ENCODE measurements at regions not wholly inside any gene's neighbourhood (a gene's known extent, or its start where the extent isn't known, plus 50 kb on each side); places are given as distances from the start of the nearest gene placed in this dataset.

DNA sequence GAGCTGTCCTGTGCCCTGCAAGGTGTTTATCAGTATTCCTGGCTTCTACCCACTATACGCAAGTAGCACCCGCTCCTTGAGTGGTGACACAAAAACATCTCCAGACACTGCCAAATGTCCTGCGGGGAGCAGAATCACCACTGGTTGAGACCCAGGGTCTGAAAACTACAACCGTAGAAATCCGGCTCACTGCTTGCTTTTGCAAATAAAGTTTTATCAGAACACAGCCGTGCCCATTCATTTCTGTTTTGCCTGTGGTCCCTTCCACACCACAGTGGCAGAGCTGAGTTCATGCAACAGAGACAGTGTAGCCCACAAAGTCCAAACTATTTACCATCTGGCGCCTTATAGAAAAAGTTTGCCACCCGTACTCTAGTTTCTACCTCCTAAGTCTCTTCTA lies 125.7 kb upstream of the DIO3 start:
- TF ChIP-seq, protein P1, sequence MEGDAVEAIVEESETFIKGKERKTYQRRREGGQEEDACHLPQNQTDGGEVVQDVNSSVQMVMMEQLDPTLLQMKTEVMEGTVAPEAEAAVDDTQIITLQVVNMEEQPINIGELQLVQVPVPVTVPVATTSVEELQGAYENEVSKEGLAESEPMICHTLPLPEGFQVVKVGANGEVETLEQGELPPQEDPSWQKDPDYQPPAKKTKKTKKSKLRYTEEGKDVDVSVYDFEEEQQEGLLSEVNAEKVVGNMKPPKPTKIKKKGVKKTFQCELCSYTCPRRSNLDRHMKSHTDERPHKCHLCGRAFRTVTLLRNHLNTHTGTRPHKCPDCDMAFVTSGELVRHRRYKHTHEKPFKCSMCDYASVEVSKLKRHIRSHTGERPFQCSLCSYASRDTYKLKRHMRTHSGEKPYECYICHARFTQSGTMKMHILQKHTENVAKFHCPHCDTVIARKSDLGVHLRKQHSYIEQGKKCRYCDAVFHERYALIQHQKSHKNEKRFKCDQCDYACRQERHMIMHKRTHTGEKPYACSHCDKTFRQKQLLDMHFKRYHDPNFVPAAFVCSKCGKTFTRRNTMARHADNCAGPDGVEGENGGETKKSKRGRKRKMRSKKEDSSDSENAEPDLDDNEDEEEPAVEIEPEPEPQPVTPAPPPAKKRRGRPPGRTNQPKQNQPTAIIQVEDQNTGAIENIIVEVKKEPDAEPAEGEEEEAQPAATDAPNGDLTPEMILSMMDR (conservative IDR thresholded peaks at IDR 0.05; ENCODE audit: low read length): no peak
- TF ChIP-seq EZH2phosphoT487 (IDR thresholded peaks at IDR 0.05; ENCODE audit: borderline replicate concordance, low read depth, low read length): no peak

Data from OCI-LY7 (cell line).